MCF 10A (cell line): ENCODE measurements at regions not wholly inside any gene's neighbourhood (a gene's known extent, or its start where the extent isn't known, plus 50 kb on each side); places are given as distances from the start of the nearest gene placed in this dataset.

Experiments
- BruUV-seq: library from RNA; stranded (reverse); fragments of 400-500 nt; replicated peaks from 2 replicates; lab custom pipeline; 2021; lab: Mats Ljungman, UMichigan
- CTCF ChIA-PET: fragments of 300-600 bp; sonication (Branson Sonifier 250); formaldehyde crosslinking; extraction: SDS; loops from one replicate; lab custom pipeline; 2021; ENCODE audit warnings: antibody characterized with exemption, inconsistent platforms; lab: Yijun Ruan, JAX
- POLR2A ChIA-PET: fragments of 300-600, 350-650 bp; sonication (Branson Sonifier 250); formaldehyde crosslinking; extraction: SDS; loops from one replicate; lab custom pipeline; 2020; ENCODE audit warnings: antibody characterized with exemption, inconsistent platforms; lab: Yijun Ruan, JAX
- DNase-seq: peaks from one replicate; pipeline ENCODE4 v3.0.0-alpha.2; 2018; ENCODE audit not compliant: unreplicated experiment
- H3K27ac Mint-ChIP-seq: one replicate; pipeline ENCODE4 v1.8.0; 2022; ENCODE audit warnings: mild to moderate bottlenecking, low read depth, mixed read lengths; ENCODE audit not compliant: unreplicated experiment
- H3K27me3 Mint-ChIP-seq: one replicate; pipeline ENCODE4 v1.8.0; 2022; ENCODE audit warnings: mixed read lengths; ENCODE audit not compliant: insufficient read depth, unreplicated experiment
- H3K36me3 Mint-ChIP-seq: one replicate; pipeline ENCODE4 v1.8.0; 2022; ENCODE audit warnings: mild to moderate bottlenecking, moderate library complexity, mixed read lengths; ENCODE audit not compliant: insufficient read depth, unreplicated experiment
- H3K4me1 Mint-ChIP-seq: one replicate; pipeline ENCODE4 v1.8.0; 2022; ENCODE audit warnings: mixed read lengths; ENCODE audit not compliant: insufficient read depth, unreplicated experiment
- H3K4me3 Mint-ChIP-seq: one replicate; pipeline ENCODE4 v1.8.0; 2022; ENCODE audit warnings: mild to moderate bottlenecking, moderate library complexity, mixed read lengths; ENCODE audit not compliant: unreplicated experiment
- H3K9me3 Mint-ChIP-seq: one replicate; pipeline ENCODE4 v1.8.0; 2022; ENCODE audit warnings: mixed read lengths; ENCODE audit not compliant: unreplicated experiment
- CTCF ChIP-seq: fragments of 200-600 bp; IDR thresholded peaks from one replicate; pipeline ENCODE4 v1.8.0; 2022; ENCODE audit warnings: antibody characterized with exemption, mild to moderate bottlenecking; ENCODE audit not compliant: unreplicated experiment
- intact Hi-C: fragments of 100-400 bp; cut with micrococcal nuclease; formaldehyde crosslinking; loops from 2 replicates; pipeline ENCODE4 v1.14.1; 2022

- H3K9me3 Mint-ChIP-seq: no peaks in the 10 kb centered on the region
- DNase-seq: no peak
- ChIA-PET CTCF (no interaction called here), POLR2A (no interaction called here)
- no peak for TF ChIP-seq CTCF
- H3K4me3 Mint-ChIP-seq: no peak overlapping the region
- no TSS peak for BruUV-seq
- H3K27ac Mint-ChIP-seq: no peak overlapping the region
- H3K27me3 Mint-ChIP-seq: peaks cover 63% of the 10 kb centered on the region
- intact Hi-C loops: no loop called here
- H3K36me3 Mint-ChIP-seq: no peaks in the 10 kb centered on the region
- H3K4me1 Mint-ChIP-seq: no peaks in the 10 kb centered on the region
Measured at GRCh38 chr3:146839727-146840375, 234.7 kb upstream of the PLSCR5 start.

DNA sequence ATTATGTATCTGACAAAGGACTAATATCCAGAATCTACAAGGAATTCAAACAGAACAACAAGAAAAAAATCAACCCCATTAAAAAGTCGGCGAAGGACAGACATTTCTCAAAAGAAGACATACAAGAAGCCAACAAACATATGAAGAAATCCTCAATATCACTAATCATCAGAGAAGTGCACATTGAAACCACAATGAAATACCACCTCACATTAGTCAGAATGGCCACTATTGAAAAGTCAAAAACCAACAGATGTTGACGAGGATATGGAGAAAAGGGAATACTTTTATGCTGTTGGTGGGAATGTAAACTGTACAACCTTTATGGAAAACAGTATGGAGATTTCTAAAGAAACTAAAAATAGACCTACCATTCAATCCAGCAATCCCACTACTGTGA is 233.1 kb upstream of the PLSCR5 start:
- CTCF ChIA-PET: no interaction called here
- no peaks in the 10 kb centered on the region for H3K36me3 Mint-ChIP-seq
- H3K4me3 Mint-ChIP-seq: no peak overlapping the region

GRCh38 chr3:146834917-146835316 is 229.8 kb upstream of the PLSCR5 start:
- intact Hi-C loops: no loop called here
- ChIA-PET POLR2A (no interaction called here), CTCF (no interaction called here)
- no peak for DNase-seq
- BruUV-seq: no TSS peak
- Mint-ChIP-seq H3K27ac (no peak overlapping the region), H3K4me1 (no peaks in the 10 kb centered on the region), H3K36me3 (peaks cover 5% of the 10 kb centered on the region), H3K27me3 (peaks cover 84% of the 10 kb centered on the region), H3K9me3 (no peaks in the 10 kb centered on the region), H3K4me3 (no peak overlapping the region)
- no peak for TF ChIP-seq CTCF

More for the DNA sequence above, 233.1 kb upstream of the PLSCR5 start:
- no TSS peak for BruUV-seq
- TF ChIP-seq CTCF: no peak
- peaks cover 72% of the 10 kb centered on the region for H3K27me3 Mint-ChIP-seq
- no peaks in the 10 kb centered on the region for H3K9me3 Mint-ChIP-seq
- no peak for DNase-seq
- intact Hi-C loops: no loop called here
- no peak overlapping the region for H3K27ac Mint-ChIP-seq
- POLR2A ChIA-PET: no interaction called here
- no peaks in the 10 kb centered on the region for H3K4me1 Mint-ChIP-seq

DNA sequence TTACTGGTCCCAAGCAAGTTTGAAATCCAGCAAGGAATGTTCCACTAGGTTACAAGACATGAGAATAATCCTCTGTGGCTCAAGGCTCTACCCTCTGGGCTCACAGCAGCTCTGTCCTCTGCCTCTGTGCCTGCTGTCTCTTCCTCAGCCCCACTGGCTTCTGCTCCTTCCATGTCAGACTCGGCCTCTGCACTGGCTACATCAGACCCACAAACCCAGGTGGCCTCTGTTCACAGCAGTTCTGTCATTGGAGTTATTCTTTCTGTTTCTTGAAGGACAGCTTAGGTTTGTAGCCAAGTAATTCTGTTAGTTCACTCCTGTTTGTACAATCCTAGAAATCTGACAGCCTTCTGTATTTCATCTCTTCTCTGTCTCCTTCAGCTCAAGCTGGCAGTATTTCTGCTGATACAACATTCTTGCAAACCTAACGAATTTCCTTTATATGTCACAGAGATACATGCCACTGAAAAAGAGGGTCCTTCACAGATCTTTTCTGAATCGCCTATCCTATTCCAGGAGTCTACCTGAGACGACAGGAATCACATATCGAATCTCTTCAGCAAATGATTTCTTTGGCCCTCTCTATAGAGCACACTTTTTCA is 227.8 kb upstream of the PLSCR5 start:
- no TSS peak for BruUV-seq
- intact Hi-C loops: no loop called here
- Mint-ChIP-seq H3K36me3 (peaks cover 5% of the 10 kb centered on the region), H3K27me3 (peaks cover 87% of the 10 kb centered on the region), H3K4me3 (no peak overlapping the region), H3K9me3 (no peaks in the 10 kb centered on the region), H3K4me1 (no peaks in the 10 kb centered on the region), H3K27ac (no peak overlapping the region)
- no peak for DNase-seq
- ChIA-PET POLR2A (no interaction called here), CTCF (interaction anchor here (0.6 to 0.7 kb wide), 2 partner anchors 305 to 1025 kb away, joined by 3 read pairs; no protein-coding TSS in a partner anchor)
- TF ChIP-seq CTCF: no peak
